CD4-positive, CD25-positive, alpha-beta regulatory T cell (primary cell): ENCODE measurements at regions not wholly inside any gene's neighbourhood (a gene's known extent, or its start where the extent isn't known, plus 50 kb on each side); places are given as distances from the start of the nearest gene placed in this dataset.
"Not testable (repeated sequence)": the region's sequence is repeated elsewhere in the genome, so short reads cannot be mapped to it uniquely, and the experiment has no call there.

Source experiments
- ATAC-seq, 2 donors: fragments of 150-1000 bp; cut with Tn5 transposase; one replicate each; pipeline ENCODE4 v1.10.0; 2021; ENCODE audit warnings: low read depth in 2 of 2, moderate number of reproducible peaks in 2 of 2, moderate library complexity in 1 of 2
- DNase-seq, 3 donors: peaks; one replicate each; pipeline versions ENCODE4 v3.0.0 to v3.0.0-alpha.2; 2012 to 2022; ENCODE audit warnings: mixed read lengths in 1 of 3
- H3K27ac ChIP-seq: one replicate; pipeline ENCODE4 v1.7.0; 2013; ENCODE audit warnings: mild to moderate bottlenecking, low read length; ENCODE audit not compliant: insufficient read depth, poor library complexity, severe bottlenecking
- H3K27me3 ChIP-seq: one replicate; pipeline ENCODE4 v1.7.0; 2013; ENCODE audit warnings: low read length; ENCODE audit not compliant: control insufficient read depth, insufficient read depth
- H3K36me3 ChIP-seq: one replicate; pipeline ENCODE4 v1.7.0; 2013; ENCODE audit warnings: mild to moderate bottlenecking, low read length, moderate library complexity; ENCODE audit not compliant: control insufficient read depth, insufficient read depth
- H3K4me1 ChIP-seq: 2 replicates; pipeline ENCODE4 v1.7.0; 2013; ENCODE audit warnings: mild to moderate bottlenecking, low read length; ENCODE audit not compliant: insufficient read depth, control insufficient read depth, poor library complexity, severe bottlenecking
- H3K4me3 ChIP-seq: one replicate; pipeline ENCODE4 v1.7.0; 2013; ENCODE audit warnings: low read depth, mild to moderate bottlenecking, low read length, moderate library complexity
- H3K9me3 ChIP-seq, 2 experiments: 1 replicate in 1 of 2; 2 replicates in 1 of 2; pipeline ENCODE4 v1.7.0; 2013; ENCODE audit warnings: low read length in 2 of 2, mild to moderate bottlenecking in 1 of 2, moderate library complexity in 1 of 2; ENCODE audit not compliant: control insufficient read depth in 2 of 2
- H3K27ac Mint-ChIP-seq, 3 donors: one replicate each; pipeline ENCODE4 v1.8.0; 2020 to 2022; ENCODE audit warnings: mild to moderate bottlenecking in 3 of 3, mixed read lengths in 3 of 3, moderate library complexity in 2 of 3
- H3K27me3 Mint-ChIP-seq: one replicate; pipeline ENCODE4 v1.8.0; 2022; ENCODE audit warnings: mild to moderate bottlenecking, mixed read lengths
- H3K36me3 Mint-ChIP-seq: one replicate; pipeline ENCODE4 v1.8.0; 2020; ENCODE audit warnings: mixed read lengths
- H3K4me1 Mint-ChIP-seq, 4 donors: one replicate each; pipeline ENCODE4 v1.8.0; 2020 to 2022; ENCODE audit warnings: mixed read lengths in 4 of 4, mild to moderate bottlenecking in 1 of 4
- H3K4me3 Mint-ChIP-seq, 4 donors: one replicate each; pipeline ENCODE4 v1.8.0; 2020 to 2022; ENCODE audit warnings: mild to moderate bottlenecking in 4 of 4, mixed read lengths in 4 of 4, moderate library complexity in 3 of 4
- H3K9me3 Mint-ChIP-seq, 7 donors: one replicate each; pipeline ENCODE4 v1.8.0; 2020 to 2022; ENCODE audit warnings: mixed read lengths in 7 of 7, mild to moderate bottlenecking in 3 of 7, moderate library complexity in 2 of 7

GRCh38 chr6:47180633-47181032 is 129.1 kb downstream of the TNFRSF21 start:
- no peak for ATAC-seq

GRCh38 chr6:47179286-47179685 is 130.4 kb downstream of the TNFRSF21 start:
- no peaks in the 10 kb centered on the region for H3K36me3 ChIP-seq
- H3K9me3 ChIP-seq: no peaks in the 10 kb centered on the region
- H3K4me3 ChIP-seq: no peak overlapping the region
- Mint-ChIP-seq H3K27me3 (peaks cover 4% of the 10 kb centered on the region), H3K4me1 (no peaks in the 10 kb centered on the region), H3K4me3 (no peak overlapping the region), H3K27ac (no peak overlapping the region), H3K36me3 (no peaks in the 10 kb centered on the region), H3K9me3 (peaks cover 0 to 4% (median 1%) of the 10 kb centered on the region in 7 donors)
- ATAC-seq: no peak
- H3K27ac ChIP-seq: no peak overlapping the region
- DNase-seq: no peak
- no peaks in the 10 kb centered on the region for H3K27me3 ChIP-seq
- H3K4me1 ChIP-seq: no peaks in the 10 kb centered on the region

More at GRCh38 chr6:47180633-47181032, 129.1 kb downstream of the TNFRSF21 start:
- H3K27me3 Mint-ChIP-seq: no peaks in the 10 kb centered on the region
- no peaks in the 10 kb centered on the region for H3K36me3 Mint-ChIP-seq
- H3K4me1 Mint-ChIP-seq: no peaks in the 10 kb centered on the region
- Histone ChIP-seq H3K4me3 (no peak overlapping the region), H3K27me3 (no peaks in the 10 kb centered on the region), H3K27ac (no peak overlapping the region), H3K9me3 (no peaks in the 10 kb centered on the region), H3K36me3 (no peaks in the 10 kb centered on the region), H3K4me1 (no peaks in the 10 kb centered on the region)
- no peak overlapping the region for H3K27ac Mint-ChIP-seq
- H3K4me3 Mint-ChIP-seq: no peak overlapping the region
- DNase-seq: no peak
- peaks cover 0 to 4% (median 0%) of the 10 kb centered on the region in 7 donors for H3K9me3 Mint-ChIP-seq

- no peak overlapping the region for H3K27ac Mint-ChIP-seq
- no peak overlapping the region for H3K27ac ChIP-seq
- H3K4me1 ChIP-seq: no peaks in the 10 kb centered on the region
- no peak for ATAC-seq
- no peaks in the 10 kb centered on the region for H3K4me1 Mint-ChIP-seq
- no peak for DNase-seq
- peaks cover 0 to 6% (median 1%) of the 10 kb centered on the region in 7 donors for H3K9me3 Mint-ChIP-seq
- H3K27me3 Mint-ChIP-seq: peaks cover 4% of the 10 kb centered on the region
- H3K27me3 ChIP-seq: no peaks in the 10 kb centered on the region
- H3K36me3 Mint-ChIP-seq: no peaks in the 10 kb centered on the region
- H3K4me3 ChIP-seq: no peak overlapping the region
- no peaks in the 10 kb centered on the region for H3K36me3 ChIP-seq
- no peaks in the 10 kb centered on the region for H3K9me3 ChIP-seq
- H3K4me3 Mint-ChIP-seq: no peak overlapping the region
These were observed 133.5 kb upstream of the ADGRF1 start for GRCh38 chr6:47175656-47176055.

- peaks cover 4% of the 10 kb centered on the region for H3K27me3 Mint-ChIP-seq
- DNase-seq: no peak
- H3K4me3 Mint-ChIP-seq: no peak overlapping the region
- Histone ChIP-seq H3K4me3 (no peak overlapping the region), H3K27ac (no peak overlapping the region), H3K36me3 (no peaks in the 10 kb centered on the region), H3K9me3 (no peaks in the 10 kb centered on the region), H3K4me1 (no peaks in the 10 kb centered on the region), H3K27me3 (no peaks in the 10 kb centered on the region)
- H3K9me3 Mint-ChIP-seq: peaks cover 0 to 4% (median 2%) of the 10 kb centered on the region in 7 donors
- no peak for ATAC-seq
- H3K36me3 Mint-ChIP-seq: no peaks in the 10 kb centered on the region
- no peak overlapping the region for H3K27ac Mint-ChIP-seq
- no peaks in the 10 kb centered on the region for H3K4me1 Mint-ChIP-seq
These were observed 132.4 kb upstream of the ADGRF1 start for GRCh38 chr6:47174502-47175023.

DNA sequence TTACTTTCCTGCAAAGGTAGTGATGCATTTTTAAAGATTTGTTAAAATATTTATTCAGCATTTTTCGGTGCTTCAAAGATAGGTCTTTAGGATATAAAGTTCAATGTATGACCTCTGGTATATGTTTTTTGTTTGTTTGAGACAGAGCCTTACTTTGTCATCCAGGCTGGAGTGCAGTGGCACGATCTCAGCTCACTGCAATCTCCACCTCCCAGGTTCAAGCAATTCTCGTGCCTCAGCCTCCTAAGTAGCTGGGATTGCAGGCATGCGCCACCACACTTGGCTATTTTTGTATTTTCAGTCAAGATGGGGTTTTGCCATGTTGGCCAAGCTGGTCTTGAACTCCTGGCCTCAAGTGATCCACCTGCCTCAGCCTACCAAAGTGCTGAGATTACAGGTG is 131.9 kb upstream of the ADGRF1 start:
- H3K9me3 Mint-ChIP-seq, H3K36me3 ChIP-seq, ATAC-seq, H3K27me3 ChIP-seq, H3K27me3 Mint-ChIP-seq, H3K4me1 ChIP-seq, H3K4me3 Mint-ChIP-seq, H3K4me1 Mint-ChIP-seq, H3K4me3 ChIP-seq, H3K36me3 Mint-ChIP-seq, H3K27ac ChIP-seq, H3K27ac Mint-ChIP-seq, H3K9me3 ChIP-seq, DNase-seq: not testable (repeated sequence)

DNA sequence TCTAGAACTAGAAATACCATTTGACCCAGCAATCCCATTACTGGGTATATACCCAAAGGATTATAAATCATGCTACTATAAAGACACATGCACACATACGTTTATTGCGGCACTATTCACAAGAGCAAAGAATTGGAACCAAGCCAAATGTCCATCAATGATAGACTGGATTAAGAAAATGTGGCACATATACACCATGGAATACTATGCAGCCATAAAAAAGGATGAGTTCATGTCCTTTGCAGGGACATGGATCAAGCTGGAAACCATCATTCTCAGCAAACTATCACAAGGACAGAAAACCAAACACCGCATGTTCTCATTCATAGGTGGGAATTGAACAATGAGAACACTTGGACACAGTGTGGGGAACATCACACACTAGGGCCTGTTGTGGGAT is 131.0 kb upstream of the ADGRF1 start:
- not testable (repeated sequence) for H3K36me3 Mint-ChIP-seq, H3K9me3 ChIP-seq, H3K27me3 Mint-ChIP-seq, H3K4me3 Mint-ChIP-seq, H3K4me1 ChIP-seq, H3K9me3 Mint-ChIP-seq, H3K27ac ChIP-seq, H3K27me3 ChIP-seq, H3K4me1 Mint-ChIP-seq, ATAC-seq, H3K27ac Mint-ChIP-seq, H3K36me3 ChIP-seq, DNase-seq, H3K4me3 ChIP-seq

GRCh38 chr6:47170617-47170947 is 128.4 kb upstream of the ADGRF1 start:
- Mint-ChIP-seq H3K4me3 (no peak overlapping the region), H3K27ac (no peak overlapping the region), H3K36me3 (no peaks in the 10 kb centered on the region), H3K4me1 (no peaks in the 10 kb centered on the region), H3K9me3 (peaks cover 0 to 6% (median 4%) of the 10 kb centered on the region in 7 donors), H3K27me3 (peaks cover 4% of the 10 kb centered on the region)
- Histone ChIP-seq H3K4me1 (no peaks in the 10 kb centered on the region), H3K4me3 (no peak overlapping the region), H3K27ac (no peak overlapping the region), H3K9me3 (no peaks in the 10 kb centered on the region), H3K36me3 (no peaks in the 10 kb centered on the region), H3K27me3 (no peaks in the 10 kb centered on the region)
- ATAC-seq (no peak), DNase-seq (no peak)

- no peak for DNase-seq
- no peak for ATAC-seq
- peaks cover under 1% of the 10 kb centered on the region for H3K27me3 Mint-ChIP-seq
- H3K4me3 Mint-ChIP-seq: no peak overlapping the region
- Histone ChIP-seq H3K4me1 (no peaks in the 10 kb centered on the region), H3K27ac (no peak overlapping the region), H3K27me3 (no peaks in the 10 kb centered on the region), H3K9me3 (no peaks in the 10 kb centered on the region), H3K36me3 (no peaks in the 10 kb centered on the region), H3K4me3 (no peak overlapping the region)
- H3K36me3 Mint-ChIP-seq: no peaks in the 10 kb centered on the region
- H3K4me1 Mint-ChIP-seq: no peaks in the 10 kb centered on the region
- peaks cover 0 to 4% (median 4%) of the 10 kb centered on the region in 7 donors for H3K9me3 Mint-ChIP-seq
- no peak overlapping the region for H3K27ac Mint-ChIP-seq
These were observed 127.9 kb upstream of the ADGRF1 start for GRCh38 chr6:47169785-47170616.
